B cell (primary cell): ENCODE measurements at regions not wholly inside any gene's neighbourhood (a gene's known extent, or its start where the extent isn't known, plus 50 kb on each side); places are given as distances from the start of the nearest gene placed in this dataset.
"Not testable (repeated sequence)": the region's sequence is repeated elsewhere in the genome, so short reads cannot be mapped to it uniquely, and the experiment has no call there.

ENCODE experiments used
- ATAC-seq: fragments of 200-7000 bp; cut with Tn5 transposase; one replicate; pipeline ENCODE4 v1.10.0; 2021; ENCODE audit warnings: low read depth, mild to moderate bottlenecking, moderate number of reproducible peaks, moderate library complexity
- CTCF ChIA-PET: fragments of 350-600 bp; sonication (Branson Sonifier 250); formaldehyde crosslinking; loops from one replicate; lab custom pipeline; 2021; ENCODE audit warnings: antibody characterized with exemption, inconsistent platforms; lab: Charles Lee
- POLR2A ChIA-PET: fragments of 350-600 bp; sonication (Branson Sonifier 250); formaldehyde crosslinking; loops from one replicate; lab custom pipeline; 2021; ENCODE audit warnings: antibody characterized with exemption; lab: Charles Lee
- DNase-seq: peaks from one replicate; pipeline ENCODE4 v3.0.0; 2013
- H2AFZ ChIP-seq: 2 replicates; pipeline ENCODE4 v1.6.1; 2012; ENCODE audit warnings: mild to moderate bottlenecking, low read depth, low read length; ENCODE audit not compliant: insufficient read depth, poor library complexity, severe bottlenecking
- H3K27ac ChIP-seq, 2 donors: 1 replicate in 1 of 2; 2 replicates in 1 of 2; pipeline ENCODE4 v1.5.1; 2012 to 2013; ENCODE audit warnings: low read length in 2 of 2, mild to moderate bottlenecking in 2 of 2, moderate library complexity in 1 of 2
- H3K27me3 ChIP-seq, 4 experiments: fragments of 200-600 bp in 1 of 4; sonication (generic) in 1 of 4; replicated peaks in 1 of 4; 1 replicate in 2 of 4; 2 replicates in 2 of 4; pipeline versions ENCODE4 v1.6.1 to v1.7.0; 2013 to 2016; ENCODE audit warnings: low read length in 3 of 4, mild to moderate bottlenecking in 2 of 4, mixed read lengths in 1 of 4, moderate library complexity in 1 of 4; ENCODE audit not compliant: insufficient read depth in 4 of 4, control insufficient read depth in 3 of 4; ENCODE audit errors: control extremely low read depth in 1 of 4
- H3K36me3 ChIP-seq, 2 experiments: replicated peaks in 1 of 2; 1 replicate in 1 of 2; 2 replicates in 1 of 2; pipeline versions ENCODE4 v1.6.1 to v1.7.1; 2013; ENCODE audit warnings: low read length in 1 of 2; ENCODE audit not compliant: insufficient read depth in 2 of 2, control insufficient read depth in 1 of 2; ENCODE audit errors: control extremely low read depth in 1 of 2, extremely low read depth in 1 of 2
- H3K4me1 ChIP-seq, 2 donors: fragments of 200-600 bp in 1 of 2; sonication (generic) in 1 of 2; 1 replicate in 1 of 2; 2 replicates in 1 of 2; pipeline versions ENCODE4 v1.5.1 to v1.6.1; 2013 to 2017; ENCODE audit warnings: low read length in 2 of 2; ENCODE audit not compliant: control insufficient read depth in 2 of 2, insufficient read depth in 2 of 2
- H3K4me2 ChIP-seq: replicated peaks from 2 replicates; pipeline ENCODE3; 2012; ENCODE audit warnings: mild to moderate bottlenecking, low read depth, low read length; ENCODE audit not compliant: poor library complexity, severe bottlenecking
- H3K4me3 ChIP-seq, 5 experiments: fragments of 200-600 bp in 1 of 5; sonication (generic) in 1 of 5; 1 replicate in 3 of 5; 2 replicates in 2 of 5; pipeline versions ENCODE4 v1.5.1 to v1.7.0; 2011 to 2016; ENCODE audit warnings: low read length in 4 of 5, mild to moderate bottlenecking in 4 of 5, low read depth in 2 of 5, control low read depth in 1 of 5, moderate library complexity in 1 of 5; ENCODE audit not compliant: insufficient read depth in 1 of 5; ENCODE audit errors: control extremely low read depth in 1 of 5, extremely low read depth in 1 of 5
- H3K79me2 ChIP-seq: fragments of 200-600 bp; sonication (generic); one replicate; pipeline ENCODE4 v1.6.0; 2016; ENCODE audit warnings: low read length; ENCODE audit not compliant: control insufficient read depth, insufficient read depth
- H3K9ac ChIP-seq: fragments of 200-600 bp; sonication (generic); 2 replicates; pipeline ENCODE4 v1.6.1; 2017; ENCODE audit warnings: mild to moderate bottlenecking, low read length, moderate library complexity
- H3K9me3 ChIP-seq, 3 donors: one replicate each; pipeline versions ENCODE4 v1.6.1 to v1.7.1; 2013; ENCODE audit warnings: low read length in 2 of 3; ENCODE audit not compliant: control insufficient read depth in 2 of 3, insufficient read depth in 1 of 3; ENCODE audit errors: control extremely low read depth in 1 of 3
- H4K20me1 ChIP-seq: 2 replicates; pipeline ENCODE4 v1.6.0; 2012; ENCODE audit warnings: mild to moderate bottlenecking, low read length; ENCODE audit not compliant: insufficient read depth, control insufficient read depth, poor library complexity, severe bottlenecking
- H3K27ac Mint-ChIP-seq: one replicate; pipeline ENCODE4 v1.8.0; 2021; ENCODE audit warnings: mixed read lengths
- H3K27me3 Mint-ChIP-seq: one replicate; pipeline ENCODE4 v1.8.0; 2021; ENCODE audit warnings: mixed read lengths
- H3K4me1 Mint-ChIP-seq: one replicate; pipeline ENCODE4 v1.8.0; 2021; ENCODE audit warnings: mixed read lengths
- H3K4me3 Mint-ChIP-seq: one replicate; pipeline ENCODE4 v1.8.0; 2021; ENCODE audit warnings: mixed read lengths
- H3K9me3 Mint-ChIP-seq: one replicate; pipeline ENCODE4 v1.8.0; 2022; ENCODE audit warnings: mixed read lengths; ENCODE audit not compliant: insufficient read depth
- EZH2 ChIP-seq: IDR thresholded peaks from 2 replicates; pipeline ENCODE4 v1.6.1; 2012; ENCODE audit warnings: borderline replicate concordance, low read depth, mild to moderate bottlenecking, moderate library complexity, low read length; ENCODE audit not compliant: insufficient read depth, poor library complexity, severe bottlenecking
- WGBS: methylation state at CpG from one replicate; pipeline ENCODE4 v1.1.5; 2013; ENCODE audit warnings: missing lambda C conversion rate; ENCODE audit not compliant: insufficient coverage; 5-methylcytosine and 5-hydroxymethylcytosine counted together
- intact Hi-C: fragments of 100-400 bp; cut with micrococcal nuclease; formaldehyde crosslinking; loops from one replicate; pipeline ENCODE4 v1.10.0; 2022
- TF ChIP-seq, protein P1 (sequence below): fragments of 200-600 bp; IDR thresholded peaks from one replicate; pipeline ENCODE4 v1.8.0; 2022; ENCODE audit warnings: antibody characterized with exemption, mild to moderate bottlenecking

GRCh38 chr4:83732114-83732635, 196.3 kb downstream of the GPAT3 start:
- no peaks in the 10 kb centered on the region for H3K79me2 ChIP-seq
- ChIA-PET POLR2A (no interaction called here), CTCF (no interaction called here)
- ATAC-seq (no peak), DNase-seq (no peak)
- no peak for TF ChIP-seq EZH2
- TF ChIP-seq, protein P1, sequence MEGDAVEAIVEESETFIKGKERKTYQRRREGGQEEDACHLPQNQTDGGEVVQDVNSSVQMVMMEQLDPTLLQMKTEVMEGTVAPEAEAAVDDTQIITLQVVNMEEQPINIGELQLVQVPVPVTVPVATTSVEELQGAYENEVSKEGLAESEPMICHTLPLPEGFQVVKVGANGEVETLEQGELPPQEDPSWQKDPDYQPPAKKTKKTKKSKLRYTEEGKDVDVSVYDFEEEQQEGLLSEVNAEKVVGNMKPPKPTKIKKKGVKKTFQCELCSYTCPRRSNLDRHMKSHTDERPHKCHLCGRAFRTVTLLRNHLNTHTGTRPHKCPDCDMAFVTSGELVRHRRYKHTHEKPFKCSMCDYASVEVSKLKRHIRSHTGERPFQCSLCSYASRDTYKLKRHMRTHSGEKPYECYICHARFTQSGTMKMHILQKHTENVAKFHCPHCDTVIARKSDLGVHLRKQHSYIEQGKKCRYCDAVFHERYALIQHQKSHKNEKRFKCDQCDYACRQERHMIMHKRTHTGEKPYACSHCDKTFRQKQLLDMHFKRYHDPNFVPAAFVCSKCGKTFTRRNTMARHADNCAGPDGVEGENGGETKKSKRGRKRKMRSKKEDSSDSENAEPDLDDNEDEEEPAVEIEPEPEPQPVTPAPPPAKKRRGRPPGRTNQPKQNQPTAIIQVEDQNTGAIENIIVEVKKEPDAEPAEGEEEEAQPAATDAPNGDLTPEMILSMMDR = no peak
- no peak overlapping the region for H3K4me3 Mint-ChIP-seq
- H3K9me3 ChIP-seq = peaks cover 0 to 5% (median 0%) of the 10 kb centered on the region in 3 donors
- peaks cover 14% of the 10 kb centered on the region for H3K27me3 Mint-ChIP-seq
- no peak overlapping the region for H3K27ac Mint-ChIP-seq
- 83% methylated on average over 1 of the region's 3 CpGs for WGBS
- peaks cover 4% of the 10 kb centered on the region for H3K9me3 Mint-ChIP-seq
- H3K4me1 Mint-ChIP-seq = no peaks in the 10 kb centered on the region
- no peak overlapping the region for H3K9ac ChIP-seq
- H3K4me1 ChIP-seq = no peaks in the 10 kb centered on the region
- no peaks in the 10 kb centered on the region for H3K36me3 ChIP-seq
- peaks cover 0 to 2% (median 0%) of the 10 kb centered on the region in 4 experiments for H3K27me3 ChIP-seq
- no peak overlapping the region for H3K4me2 ChIP-seq
- H4K20me1 ChIP-seq = no peaks in the 10 kb centered on the region
- no peak overlapping the region for H3K27ac ChIP-seq
- H3K4me3 ChIP-seq = no peak overlapping the region
- no peak overlapping the region for H2AFZ ChIP-seq
- intact Hi-C loops = no loop called here

DNA sequence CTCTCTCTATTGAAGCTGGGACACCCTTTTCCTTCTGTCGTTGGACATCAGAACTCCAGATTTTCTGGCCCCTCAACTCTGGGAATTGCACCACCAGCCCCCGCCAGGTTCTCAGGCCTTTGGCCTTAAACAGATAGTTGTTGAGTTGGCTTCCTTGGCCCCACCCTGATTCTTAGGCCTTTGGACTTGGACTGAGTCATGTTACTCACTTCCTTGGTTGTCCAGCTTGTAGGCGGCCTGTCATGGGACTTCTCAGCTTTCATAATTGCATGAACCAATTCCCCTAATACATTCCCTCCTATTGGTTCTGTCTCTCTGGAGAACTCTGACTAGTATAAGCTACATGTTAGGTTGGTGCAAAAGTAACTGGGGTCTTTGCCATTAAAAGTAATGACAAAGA, 195.7 kb downstream of the GPAT3 start:
- Mint-ChIP-seq H3K4me3 (no peak overlapping the region), H3K9me3 (peaks cover 4% of the 10 kb centered on the region), H3K4me1 (no peaks in the 10 kb centered on the region), H3K27ac (no peak overlapping the region), H3K27me3 (peaks cover 19% of the 10 kb centered on the region)
- Histone ChIP-seq H3K4me1 (no peaks in the 10 kb centered on the region), H2AFZ (no peak overlapping the region), H3K36me3 (no peaks in the 10 kb centered on the region), H3K27me3 (peaks cover 0 to 2% (median 0%) of the 10 kb centered on the region in 4 experiments), H3K79me2 (no peaks in the 10 kb centered on the region), H3K4me2 (no peak overlapping the region), H4K20me1 (no peaks in the 10 kb centered on the region), H3K9me3 (peaks cover 0 to 5% (median 0%) of the 10 kb centered on the region in 3 donors), H3K4me3 (no peak overlapping the region), H3K9ac (no peak overlapping the region), H3K27ac (no peak overlapping the region)
- TF ChIP-seq EZH2 = no peak
- TF ChIP-seq, protein P1 = no peak
- ATAC-seq = no peak
- no peak for DNase-seq
- POLR2A ChIA-PET = no interaction called here
- CTCF ChIA-PET = no interaction called here
- intact Hi-C loops = no loop called here
- WGBS = 86% methylated on average over 2 of the region's 3 CpGs

DNA sequence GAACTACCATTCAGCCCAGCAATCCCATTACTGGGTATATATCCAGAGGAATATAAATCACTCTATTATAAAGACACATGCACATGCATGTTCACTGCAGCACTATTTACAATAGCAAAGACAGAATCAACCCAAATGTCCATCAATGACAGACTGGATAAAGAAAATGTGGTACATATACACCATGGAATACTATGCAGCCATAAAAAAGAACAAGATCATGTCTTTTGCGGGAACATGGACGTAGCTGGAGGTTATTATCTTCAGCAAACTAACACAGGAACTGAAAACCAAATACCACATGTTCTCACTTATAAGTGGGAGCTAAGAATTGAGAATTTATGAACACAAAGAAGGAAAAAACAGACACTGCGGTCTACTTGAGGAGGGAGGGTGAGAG, 195.1 kb downstream of the GPAT3 start:
- H2AFZ ChIP-seq, H3K9me3 ChIP-seq, H3K79me2 ChIP-seq, POLR2A ChIA-PET, H3K4me3 ChIP-seq, intact Hi-C loops, H3K4me1 ChIP-seq, H3K4me3 Mint-ChIP-seq, DNase-seq, H3K4me2 ChIP-seq, H3K9ac ChIP-seq, H3K36me3 ChIP-seq, H3K4me1 Mint-ChIP-seq, H4K20me1 ChIP-seq, H3K27me3 ChIP-seq, ATAC-seq, H3K9me3 Mint-ChIP-seq, H3K27ac Mint-ChIP-seq, H3K27ac ChIP-seq: not testable (repeated sequence)
- WGBS = no CpG with 5 or more reads among the region's 3 CpGs
- CTCF ChIA-PET = interaction anchor here (0.7 kb wide), 1 partner anchor 34 kb away, joined by 3 read pairs; no protein-coding TSS in a partner anchor
- peaks cover 17% of the 10 kb centered on the region for H3K27me3 Mint-ChIP-seq
